GM03348 (cell line): ENCODE measurements at regions not wholly inside any gene's neighbourhood (a gene's known extent, or its start where the extent isn't known, plus 50 kb on each side); places are given as distances from the start of the nearest gene placed in this dataset.
"Not testable (repeated sequence)": the region's sequence is repeated elsewhere in the genome, so short reads cannot be mapped to it uniquely, and the experiment has no call there.

ENCODE experiments used
- DNase-seq: peaks from one replicate; pipeline ENCODE4 v3.0.0; 2012; ENCODE audit warnings: low spot score

- DNase-seq: peak; percentile 41
These were observed 287.8 kb upstream of the MCTP2 start for GRCh38 chr15:93943586-93943985.

- peak; percentile 34 for DNase-seq
These were observed 289.1 kb upstream of the MCTP2 start for GRCh38 chr15:93942269-93942694.

- no peak for DNase-seq
These were observed 289.7 kb upstream of the MCTP2 start for GRCh38 chr15:93941697-93942096.

GRCh38 chr15:93940226-93940625 is 291.1 kb upstream of the MCTP2 start:
- DNase-seq: no peak

- no peak for DNase-seq
These were observed 299.1 kb upstream of the MCTP2 start for GRCh38 chr15:93932164-93932776.

GRCh38 chr15:93929375-93930094 is 301.8 kb upstream of the MCTP2 start:
- DNase-seq: peak; percentile 87

- no peak for DNase-seq
These were observed 311.2 kb upstream of the MCTP2 start for GRCh38 chr15:93920204-93920603.

- DNase-seq: not testable (repeated sequence)
These were observed 312.6 kb upstream of the MCTP2 start for GRCh38 chr15:93918801-93919200.

- DNase-seq: no peak
These were observed 314.2 kb upstream of the MCTP2 start for GRCh38 chr15:93917181-93917580.

- no peak for DNase-seq
These were observed 317.5 kb upstream of the MCTP2 start for GRCh38 chr15:93913871-93914270.

- DNase-seq: no peak
These were observed 318.1 kb upstream of the MCTP2 start for GRCh38 chr15:93913310-93913709.

- DNase-seq: no peak
These were observed 330.6 kb upstream of the MCTP2 start for GRCh38 chr15:93900476-93901400.

GRCh38 chr15:93899817-93900216 is 331.5 kb upstream of the MCTP2 start:
- DNase-seq: no peak

GRCh38 chr15:93897377-93897776 is 334.0 kb upstream of the MCTP2 start:
- no peak for DNase-seq

GRCh38 chr15:93895976-93896770 is 335.2 kb upstream of the MCTP2 start:
- no peak for DNase-seq

GRCh38 chr15:93894438-93895036 is 336.8 kb upstream of the MCTP2 start:
- DNase-seq: no peak

- DNase-seq: no peak
These were observed 344.2 kb upstream of the MCTP2 start for GRCh38 chr15:93887151-93887550.

- no peak for DNase-seq
These were observed 348.6 kb upstream of the MCTP2 start for GRCh38 chr15:93882779-93883178.

- DNase-seq: no peak
These were observed 349.2 kb upstream of the MCTP2 start for GRCh38 chr15:93882141-93882540.

- DNase-seq: no peak
These were observed 350.1 kb upstream of the MCTP2 start for GRCh38 chr15:93881310-93881709.

- DNase-seq: no peak
These were observed 351.0 kb upstream of the MCTP2 start for GRCh38 chr15:93880358-93880757.

GRCh38 chr15:93870583-93870982 is 360.8 kb upstream of the MCTP2 start:
- no peak for DNase-seq
